Stimulated activated CD8-positive, alpha-beta memory T cell treated with anti-CD3 and anti-CD28 coated beads, Interleukin-7, amount 100 ng/mL, for 4 hours (primary cell): ENCODE measurements at regions not wholly inside any gene's neighbourhood (a gene's known extent, or its start where the extent isn't known, plus 50 kb on each side); places are given as distances from the start of the nearest gene placed in this dataset.

ENCODE experiments used
- DNase-seq, 2 donors: peaks; one replicate each; pipeline ENCODE4 v3.0.0-alpha.2; 2020; ENCODE audit warnings: low read depth in 2 of 2

GRCh38 chr1:43008115-43009060, 49.7 kb upstream of the SLC2A1 start:
- no peak for DNase-seq
